ENCODE measurements at regions not wholly inside any gene's neighbourhood (a gene's known extent, or its start where the extent isn't known, plus 50 kb on each side); places are given as distances from the start of the nearest gene placed in this dataset.

DNA sequence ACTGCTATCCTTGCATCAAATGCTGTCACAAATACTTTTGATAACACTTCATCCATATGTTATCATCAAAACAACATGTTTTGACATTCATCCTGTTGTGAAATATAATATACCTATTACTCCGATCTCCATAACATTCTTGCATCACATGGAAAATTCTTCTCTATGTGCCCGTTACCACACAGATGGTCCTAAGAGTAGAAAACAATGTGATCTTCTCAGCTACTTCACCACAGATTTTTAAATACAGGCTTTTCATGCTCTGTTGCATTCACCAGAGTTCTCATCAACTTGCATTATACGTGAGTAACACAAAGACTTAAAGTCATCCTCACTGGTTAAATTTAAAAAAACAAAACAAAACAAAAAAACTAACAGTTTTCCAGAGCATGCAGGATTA, 1603.3 kb upstream of the ZEB2 start:
- TF ChIP-seq, protein P1, sequence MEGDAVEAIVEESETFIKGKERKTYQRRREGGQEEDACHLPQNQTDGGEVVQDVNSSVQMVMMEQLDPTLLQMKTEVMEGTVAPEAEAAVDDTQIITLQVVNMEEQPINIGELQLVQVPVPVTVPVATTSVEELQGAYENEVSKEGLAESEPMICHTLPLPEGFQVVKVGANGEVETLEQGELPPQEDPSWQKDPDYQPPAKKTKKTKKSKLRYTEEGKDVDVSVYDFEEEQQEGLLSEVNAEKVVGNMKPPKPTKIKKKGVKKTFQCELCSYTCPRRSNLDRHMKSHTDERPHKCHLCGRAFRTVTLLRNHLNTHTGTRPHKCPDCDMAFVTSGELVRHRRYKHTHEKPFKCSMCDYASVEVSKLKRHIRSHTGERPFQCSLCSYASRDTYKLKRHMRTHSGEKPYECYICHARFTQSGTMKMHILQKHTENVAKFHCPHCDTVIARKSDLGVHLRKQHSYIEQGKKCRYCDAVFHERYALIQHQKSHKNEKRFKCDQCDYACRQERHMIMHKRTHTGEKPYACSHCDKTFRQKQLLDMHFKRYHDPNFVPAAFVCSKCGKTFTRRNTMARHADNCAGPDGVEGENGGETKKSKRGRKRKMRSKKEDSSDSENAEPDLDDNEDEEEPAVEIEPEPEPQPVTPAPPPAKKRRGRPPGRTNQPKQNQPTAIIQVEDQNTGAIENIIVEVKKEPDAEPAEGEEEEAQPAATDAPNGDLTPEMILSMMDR (IDR thresholded peaks at IDR 0.05; ENCODE audit: insufficient read depth, low read depth, low read length), result no peak
- TF ChIP-seq EZH2 (IDR thresholded peaks at IDR 0.05; ENCODE audit: insufficient read depth, low read length), result no peak

All from astrocyte (in vitro differentiated cells and primary cell).